GM23338 (cell line): ENCODE measurements at regions not wholly inside any gene's neighbourhood (a gene's known extent, or its start where the extent isn't known, plus 50 kb on each side); places are given as distances from the start of the nearest gene placed in this dataset.

Experiments used
- ATAC-seq: fragments of 200-7000 bp; cut with Tn5 transposase; 3 replicates; pipeline ENCODE4 v1.9.1; 2020
- DNase-seq: peaks from one replicate; pipeline ENCODE4 v3.0.0-alpha.2; 2015; ENCODE audit warnings: low spot score
- H2AFZ ChIP-seq: fragments of 200-600 bp; sonication (generic); 2 replicates; pipeline ENCODE4 v1.8.0; 2016; ENCODE audit warnings: antibody characterized with exemption, mild to moderate bottlenecking, moderate library complexity
- H3F3A ChIP-seq: fragments of 200-600 bp; sonication (generic); replicated peaks from 2 replicates; pipeline ENCODE4 v1.8.0; 2017; ENCODE audit warnings: antibody characterized with exemption, mixed run types, low read depth
- H3K27ac ChIP-seq: fragments of 200-600 bp; sonication (generic); 2 replicates; pipeline ENCODE4 v1.6.1; 2016; ENCODE audit warnings: low read depth
- H3K27me3 ChIP-seq: fragments of 200-600 bp; sonication (generic); 2 replicates; pipeline ENCODE4 v1.8.0; 2016; ENCODE audit warnings: mild to moderate bottlenecking, mixed run types, moderate library complexity; ENCODE audit not compliant: insufficient read depth
- H3K36me3 ChIP-seq: fragments of 200-600 bp; sonication (generic); 2 replicates; pipeline ENCODE4 v1.8.0; 2016; ENCODE audit warnings: mild to moderate bottlenecking; ENCODE audit not compliant: insufficient read depth
- H3K4me1 ChIP-seq: fragments of 200-600 bp; sonication (generic); 2 replicates; pipeline ENCODE4 v1.8.0; 2016; ENCODE audit warnings: mild to moderate bottlenecking, moderate library complexity; ENCODE audit not compliant: insufficient read depth
- H3K4me2 ChIP-seq: fragments of 200-600 bp; sonication (generic); 2 replicates; pipeline ENCODE4 v1.7.1; 2017; ENCODE audit warnings: mixed run types
- H3K4me3 ChIP-seq: fragments of 200-600 bp; sonication (generic); 2 replicates; pipeline ENCODE4 v1.6.1; 2016; ENCODE audit warnings: mixed run types
- H3K79me2 ChIP-seq: fragments of 200-600 bp; sonication (generic); replicated peaks from 2 replicates; pipeline ENCODE4 v1.8.0; 2017; ENCODE audit warnings: mild to moderate bottlenecking; ENCODE audit not compliant: insufficient read depth
- H3K9me2 ChIP-seq: fragments of 200-600 bp; sonication (generic); 2 replicates; pipeline ENCODE4 v1.8.0; 2017; ENCODE audit not compliant: insufficient read depth
- H4K20me1 ChIP-seq: fragments of 200-600 bp; sonication (generic); replicated peaks from 2 replicates; pipeline ENCODE4 v1.8.0; 2017; ENCODE audit warnings: mild to moderate bottlenecking; ENCODE audit not compliant: insufficient read depth
- H3K27ac Mint-ChIP-seq: 2 replicates; pipeline ENCODE4 v1.8.0; 2020; ENCODE audit warnings: inconsistent platforms, mild to moderate bottlenecking, moderate library complexity, mixed read lengths
- H3K27me3 Mint-ChIP-seq: 3 replicates; pipeline ENCODE4 v1.8.0; 2022; ENCODE audit warnings: low read depth, mild to moderate bottlenecking, moderate library complexity, mixed read lengths, inconsistent platforms; ENCODE audit not compliant: insufficient read depth, poor library complexity
- H3K36me3 Mint-ChIP-seq: 3 replicates; pipeline ENCODE4 v1.8.0; 2021; ENCODE audit warnings: low read depth, mild to moderate bottlenecking, inconsistent platforms, moderate library complexity, mixed read lengths
- H3K4me1 Mint-ChIP-seq: 3 replicates; pipeline ENCODE4 v1.8.0; 2020; ENCODE audit warnings: mild to moderate bottlenecking, inconsistent platforms, mixed read lengths
- H3K4me3 Mint-ChIP-seq: 3 replicates; pipeline ENCODE4 v1.8.0; 2021; ENCODE audit warnings: moderate library complexity, mild to moderate bottlenecking, inconsistent platforms, mixed read lengths
- H3K9me3 Mint-ChIP-seq: 3 replicates; pipeline ENCODE4 v1.8.0; 2020; ENCODE audit warnings: moderate library complexity, mild to moderate bottlenecking, inconsistent platforms, mixed read lengths
- CREB1 ChIP-seq: fragments of 250-450 bp; sonication (Bioruptor Pico); IDR thresholded peaks from 2 replicates; pipeline ENCODE4 v1.5.0; 2020; ENCODE audit warnings: low read depth, mild to moderate bottlenecking, moderate library complexity
- CTCF ChIP-seq, 2 experiments: fragments of 200-600 bp in 1 of 2; sonication (generic) in 1 of 2; conservative IDR thresholded peaks; 2 replicates each; pipeline versions ENCODE4 v1.5.1 to v1.6.1; 2016 to 2017; ENCODE audit warnings: antibody characterized with exemption in 2 of 2, low read depth in 2 of 2, mild to moderate bottlenecking in 2 of 2, moderate library complexity in 1 of 2
- EZH2phosphoT487 ChIP-seq: fragments of 200-600 bp; sonication (generic); IDR thresholded peaks from one replicate; pipeline ENCODE4 v1.8.1; 2018; ENCODE audit warnings: antibody characterized with exemption; ENCODE audit not compliant: unreplicated experiment
- JUNB ChIP-seq: IDR thresholded peaks from one replicate; pipeline ENCODE4 v1.6.1; 2016; ENCODE audit warnings: antibody characterized with exemption; ENCODE audit not compliant: unreplicated experiment
- ZNF114 ChIP-seq: fragments of 250-450 bp; sonication (Bioruptor Pico); IDR thresholded peaks from 2 replicates; pipeline ENCODE4 v1.5.0; 2020; ENCODE audit warnings: mild to moderate bottlenecking, moderate library complexity
- ZNF331 ChIP-seq: fragments of 250-450 bp; sonication (Bioruptor Pico); IDR thresholded peaks from 2 replicates; pipeline ENCODE4 v1.5.0; 2020; ENCODE audit warnings: low read depth, mild to moderate bottlenecking, moderate library complexity
- TF ChIP-seq, protein P1 (sequence below): IDR thresholded peaks from 2 replicates; pipeline ENCODE4 v1.6.1; 2016; ENCODE audit warnings: antibody characterized with exemption

- H3K4me1 Mint-ChIP-seq = no peaks in the 10 kb centered on the region
- no peak for TF ChIP-seq CTCF (conservative IDR thresholded peaks at IDR 0.05; ENCODE audit: low read depth in 2 of 2)
- no peak overlapping the region for H3K4me3 Mint-ChIP-seq
- no peaks in the 10 kb centered on the region for H3K27me3 Mint-ChIP-seq
- no peak overlapping the region for H2AFZ ChIP-seq
- no peak overlapping the region for H3K4me3 ChIP-seq
- no peaks in the 10 kb centered on the region for H3K27me3 ChIP-seq
- no peak overlapping the region for H3K27ac Mint-ChIP-seq
- H3F3A ChIP-seq = no peaks in the 10 kb centered on the region
- H3K27ac ChIP-seq = no peak overlapping the region
- ATAC-seq (no peak), DNase-seq (no peak)
- no peaks in the 10 kb centered on the region for H3K9me2 ChIP-seq
- no peaks in the 10 kb centered on the region for H3K4me1 ChIP-seq
- H3K36me3 ChIP-seq = no peaks in the 10 kb centered on the region
- peaks cover 3% of the 10 kb centered on the region; the same call in 1 of the 3 replicates for H3K36me3 Mint-ChIP-seq
- H3K79me2 ChIP-seq = no peaks in the 10 kb centered on the region
- H3K4me2 ChIP-seq = no peak overlapping the region
- H4K20me1 ChIP-seq = no peaks in the 10 kb centered on the region
- peaks cover 94% of the 10 kb centered on the region for H3K9me3 Mint-ChIP-seq
Observed at GRCh38 chr11:43053638-43054412, 258.0 kb upstream of the API5 start.

DNA sequence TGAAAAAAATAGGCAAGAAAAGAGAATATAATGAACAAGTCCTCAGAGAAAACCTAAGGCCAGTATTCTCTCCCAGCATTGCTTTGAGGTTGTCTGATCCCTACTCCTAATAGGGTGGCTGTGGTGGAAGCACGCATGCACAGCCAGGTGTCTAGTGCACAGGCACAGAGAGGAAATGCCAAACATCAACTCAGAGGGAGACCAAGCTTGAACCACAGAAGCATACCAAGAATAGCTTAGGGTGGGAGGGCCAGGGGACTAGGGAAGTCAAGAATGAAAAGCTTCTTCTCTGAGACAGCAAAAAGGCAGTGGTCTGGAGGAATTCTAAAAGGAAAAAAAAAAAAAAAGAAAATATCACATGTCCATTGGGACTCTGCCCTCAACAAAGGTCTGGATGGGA lies 244.1 kb upstream of the API5 start:
- peaks cover 2% of the 10 kb centered on the region for H3K27me3 Mint-ChIP-seq

More for the DNA sequence above, 244.1 kb upstream of the API5 start:
- H2AFZ ChIP-seq = no peak overlapping the region
- Mint-ChIP-seq H3K9me3 (peaks cover 93% of the 10 kb centered on the region), H3K36me3 (peaks cover 23% of the 10 kb centered on the region), H3K4me3 (no peak overlapping the region), H3K4me1 (peaks cover 4% of the 10 kb centered on the region; the same call in 1 of the 3 replicates), H3K27ac (no peak overlapping the region)
- ATAC-seq (no peak), DNase-seq (no peak)
- H3F3A ChIP-seq = no peaks in the 10 kb centered on the region
- no peak overlapping the region for H3K4me2 ChIP-seq
- H3K9me2 ChIP-seq = peaks cover 11% of the 10 kb centered on the region; the same call in 1 of the 2 replicates
- no peak overlapping the region for H3K27ac ChIP-seq
- no peaks in the 10 kb centered on the region for H3K79me2 ChIP-seq
- H4K20me1 ChIP-seq = no peaks in the 10 kb centered on the region
- H3K4me3 ChIP-seq = no peak overlapping the region
- H3K36me3 ChIP-seq = peaks cover 8% of the 10 kb centered on the region; the same call in 1 of the 2 replicates
- peaks cover 16% of the 10 kb centered on the region for H3K4me1 ChIP-seq
- no peaks in the 10 kb centered on the region for H3K27me3 ChIP-seq
- TF ChIP-seq EZH2phosphoT487 (no peak), JUNB (no peak), CTCF (conservative IDR thresholded peaks at IDR 0.05; ENCODE audit: low read depth in 2 of 2) (no peak), ZNF114 (CRISPR knock-in tag) (no peak), ZNF331 (CRISPR knock-in tag) (no peak), CREB1 (no peak)
- TF ChIP-seq, protein P1, sequence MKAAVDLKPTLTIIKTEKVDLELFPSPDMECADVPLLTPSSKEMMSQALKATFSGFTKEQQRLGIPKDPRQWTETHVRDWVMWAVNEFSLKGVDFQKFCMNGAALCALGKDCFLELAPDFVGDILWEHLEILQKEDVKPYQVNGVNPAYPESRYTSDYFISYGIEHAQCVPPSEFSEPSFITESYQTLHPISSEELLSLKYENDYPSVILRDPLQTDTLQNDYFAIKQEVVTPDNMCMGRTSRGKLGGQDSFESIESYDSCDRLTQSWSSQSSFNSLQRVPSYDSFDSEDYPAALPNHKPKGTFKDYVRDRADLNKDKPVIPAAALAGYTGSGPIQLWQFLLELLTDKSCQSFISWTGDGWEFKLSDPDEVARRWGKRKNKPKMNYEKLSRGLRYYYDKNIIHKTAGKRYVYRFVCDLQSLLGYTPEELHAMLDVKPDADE = no peak
